GM10266 (cell line): ENCODE measurements at regions not wholly inside any gene's neighbourhood (a gene's known extent, or its start where the extent isn't known, plus 50 kb on each side); places are given as distances from the start of the nearest gene placed in this dataset.

Experiments used
- DNase-seq: peaks from one replicate; pipeline ENCODE4 v3.0.0; 2012; ENCODE audit errors: extremely low spot score
- CTCF ChIP-seq: IDR thresholded peaks from 2 replicates; pipeline ENCODE4 v1.5.1; 2012; ENCODE audit warnings: mild to moderate bottlenecking, low read depth; ENCODE audit not compliant: control insufficient read depth, insufficient read depth; ENCODE audit errors: missing control alignments

- TF ChIP-seq CTCF = no peak
- DNase-seq = no peak
Measured at GRCh38 chr9:652914-653313, 188.6 kb upstream of the DMRT1 start.

GRCh38 chr9:653421-653820, 188.1 kb upstream of the DMRT1 start:
- TF ChIP-seq CTCF = no peak
- no peak for DNase-seq

GRCh38 chr9:653856-654387, 187.6 kb upstream of the DMRT1 start:
- DNase-seq = no peak
- no peak for TF ChIP-seq CTCF

GRCh38 chr9:655875-656274, 185.6 kb upstream of the DMRT1 start:
- no peak for TF ChIP-seq CTCF
- no peak for DNase-seq

- no peak for TF ChIP-seq CTCF
- no peak for DNase-seq
Measured at GRCh38 chr9:656926-657568, 184.4 kb upstream of the DMRT1 start.

GRCh38 chr9:659286-659685, 182.2 kb upstream of the DMRT1 start:
- no peak for DNase-seq
- no peak for TF ChIP-seq CTCF

GRCh38 chr9:660227-660626, 181.3 kb upstream of the DMRT1 start:
- no peak for TF ChIP-seq CTCF
- DNase-seq = no peak
